Smooth muscle cell (in vitro differentiated cells): ENCODE measurements at regions not wholly inside any gene's neighbourhood (a gene's known extent, or its start where the extent isn't known, plus 50 kb on each side); places are given as distances from the start of the nearest gene placed in this dataset.

ENCODE experiments used
- DNase-seq: peaks from one replicate; lab custom pipeline; 2025; ENCODE audit not compliant: unreplicated experiment; lab: John Stamatoyannopoulos, UW
- H2AFZ ChIP-seq: fragments of 200-600 bp; sonication (generic); 2 replicates; pipeline ENCODE4 v1.6.0; 2016; ENCODE audit warnings: antibody characterized with exemption, low read depth, mild to moderate bottlenecking
- H3F3A ChIP-seq: fragments of 200-600 bp; sonication (generic); 2 replicates; pipeline ENCODE4 v1.6.0; 2017; ENCODE audit warnings: antibody characterized with exemption, low read depth
- H3K27ac ChIP-seq: fragments of 200-600 bp; sonication (generic); 2 replicates; pipeline ENCODE4 v1.5.1; 2016; ENCODE audit warnings: low read depth, mild to moderate bottlenecking
- H3K27me3 ChIP-seq: fragments of 200-600 bp; sonication (generic); 2 replicates; pipeline ENCODE4 v1.6.1; 2016; ENCODE audit warnings: low read depth, mild to moderate bottlenecking
- H3K36me3 ChIP-seq: fragments of 200-600 bp; sonication (generic); 2 replicates; pipeline ENCODE4 v1.5.1; 2016; ENCODE audit warnings: low read depth
- H3K4me1 ChIP-seq: fragments of 200-600 bp; sonication (generic); 2 replicates; pipeline ENCODE4 v1.5.1; 2016; ENCODE audit warnings: low read depth
- H3K4me2 ChIP-seq: fragments of 200-600 bp; sonication (generic); 2 replicates; pipeline ENCODE4 v1.6.0; 2016; ENCODE audit warnings: mild to moderate bottlenecking
- H3K4me3 ChIP-seq: fragments of 200-600 bp; sonication (generic); 2 replicates; pipeline ENCODE4 v1.5.1; 2016; ENCODE audit warnings: mild to moderate bottlenecking
- H3K79me2 ChIP-seq: fragments of 200-600 bp; sonication (generic); 2 replicates; pipeline ENCODE4 v1.6.0; 2016; ENCODE audit warnings: low read depth, mild to moderate bottlenecking
- H3K9ac ChIP-seq: fragments of 200-600 bp; sonication (generic); 2 replicates; pipeline ENCODE4 v1.6.0; 2016; ENCODE audit warnings: low read depth
- H3K9me3 ChIP-seq: fragments of 200-600 bp; sonication (generic); replicated peaks from 2 replicates; pipeline ENCODE4 v1.5.1; 2016; ENCODE audit warnings: low read depth
- H4K20me1 ChIP-seq: fragments of 200-600 bp; sonication (generic); 2 replicates; pipeline ENCODE4 v1.6.0; 2016; ENCODE audit warnings: low read depth
- CTCF ChIP-seq: fragments of 200-600 bp; sonication (generic); IDR thresholded peaks from 2 replicates; pipeline ENCODE4 v1.5.1; 2017; ENCODE audit warnings: borderline replicate concordance, mild to moderate bottlenecking, antibody characterized with exemption; ENCODE audit not compliant: insufficient read depth, poor library complexity, severe bottlenecking
- WGBS: methylation state at CpG from one replicate; pipeline ENCODE4 v1.1.7; 2016; ENCODE audit warnings: low lambda C conversion rate; 5-methylcytosine and 5-hydroxymethylcytosine counted together

- peaks cover under 1% of the 10 kb centered on the region for H3K4me1 ChIP-seq
- H3K27me3 ChIP-seq = no peaks in the 10 kb centered on the region
- no peak for TF ChIP-seq CTCF
- no peak overlapping the region for H3K4me3 ChIP-seq
- H3K4me2 ChIP-seq = no peak overlapping the region
- H3K79me2 ChIP-seq = no peaks in the 10 kb centered on the region
- no peaks in the 10 kb centered on the region for H3K36me3 ChIP-seq
- H4K20me1 ChIP-seq = no peaks in the 10 kb centered on the region
- H3K9me3 ChIP-seq = no peaks in the 10 kb centered on the region
- WGBS = 89% methylated on average over 10 of the region's 10 CpGs
- no peak overlapping the region for H3K27ac ChIP-seq
- DNase-seq = no peak
- no peaks in the 10 kb centered on the region for H3F3A ChIP-seq
- H3K9ac ChIP-seq = no peak overlapping the region
- H2AFZ ChIP-seq = no peak overlapping the region
Observed at GRCh38 chr10:123522702-123523312, 143.3 kb upstream of the GPR26 start.

- H3K4me3 ChIP-seq = no peak overlapping the region
- no peaks in the 10 kb centered on the region for H3K79me2 ChIP-seq
- 82% methylated on average over 3 of the region's 3 CpGs for WGBS
- no peak for DNase-seq
- H3K36me3 ChIP-seq = no peaks in the 10 kb centered on the region
- no peaks in the 10 kb centered on the region for H3F3A ChIP-seq
- no peak for TF ChIP-seq CTCF
- H3K9me3 ChIP-seq = no peaks in the 10 kb centered on the region
- no peaks in the 10 kb centered on the region for H3K4me1 ChIP-seq
- no peaks in the 10 kb centered on the region for H3K27me3 ChIP-seq
- H3K27ac ChIP-seq = no peak overlapping the region
- H3K9ac ChIP-seq = no peak overlapping the region
- no peak overlapping the region for H2AFZ ChIP-seq
- no peaks in the 10 kb centered on the region for H4K20me1 ChIP-seq
- H3K4me2 ChIP-seq = no peak overlapping the region
Observed at GRCh38 chr10:123523833-123524232, 142.3 kb upstream of the GPR26 start.

- no peak for DNase-seq
- Histone ChIP-seq H3F3A (no peaks in the 10 kb centered on the region), H3K4me2 (no peak overlapping the region), H3K79me2 (no peaks in the 10 kb centered on the region), H3K36me3 (no peaks in the 10 kb centered on the region), H3K27ac (no peak overlapping the region), H4K20me1 (no peaks in the 10 kb centered on the region), H3K4me1 (no peaks in the 10 kb centered on the region), H3K9ac (no peak overlapping the region), H3K4me3 (no peak overlapping the region), H3K27me3 (no peaks in the 10 kb centered on the region), H3K9me3 (no peaks in the 10 kb centered on the region), H2AFZ (no peak overlapping the region)
- no peak for TF ChIP-seq CTCF
- WGBS = 89% methylated on average over 7 of the region's 7 CpGs
Observed at GRCh38 chr10:123526356-123527064, 139.6 kb upstream of the GPR26 start.

GRCh38 chr10:123527151-123527550 is 139.0 kb upstream of the GPR26 start:
- no peak for TF ChIP-seq CTCF
- no peak for DNase-seq
- H3K36me3 ChIP-seq = no peaks in the 10 kb centered on the region

More at GRCh38 chr10:123527151-123527550, 139.0 kb upstream of the GPR26 start:
- Histone ChIP-seq H3K9me3 (no peaks in the 10 kb centered on the region), H3K4me2 (no peak overlapping the region), H3K27ac (no peak overlapping the region), H4K20me1 (no peaks in the 10 kb centered on the region), H3K4me3 (no peak overlapping the region), H3K9ac (no peak overlapping the region), H3K4me1 (no peaks in the 10 kb centered on the region), H3K27me3 (no peaks in the 10 kb centered on the region), H2AFZ (no peak overlapping the region), H3K79me2 (no peaks in the 10 kb centered on the region), H3F3A (no peaks in the 10 kb centered on the region)
